ENCODE measurements at regions not wholly inside any gene's neighbourhood (a gene's known extent, or its start where the extent isn't known, plus 50 kb on each side); places are given as distances from the start of the nearest gene placed in this dataset.

GRCh38 chrX:926070-926469, 286.4 kb downstream of the CRLF2 start:
- TF ChIP-seq CTCF (IDR thresholded peaks at IDR 0.05; ENCODE audit: unreplicated experiment) = no peak
- Mint-ChIP-seq H3K36me3 (ENCODE audit: insufficient read depth, unreplicated experiment) (no peaks in the 10 kb centered on the region), H3K27me3 (ENCODE audit: unreplicated experiment) (no peaks in the 10 kb centered on the region), H3K27ac (ENCODE audit: unreplicated experiment) (no peak overlapping the region), H3K9me3 (ENCODE audit: low read depth, unreplicated experiment) (no peaks in the 10 kb centered on the region), H3K4me1 (ENCODE audit: low read depth, unreplicated experiment) (no peaks in the 10 kb centered on the region), H3K4me3 (ENCODE audit: low read depth, unreplicated experiment) (no peak overlapping the region)
- no TSS peak for BruUV-seq (replicated peaks)
- intact Hi-C loops (cut with micrococcal nuclease; ENCODE audit: unreplicated experiment) = no loop called here
- no peak for DNase-seq
- CTCF ChIA-PET = no interaction called here

GRCh38 chrX:925652-926061, 286.8 kb downstream of the CRLF2 start:
- no peaks in the 10 kb centered on the region for H3K4me1 Mint-ChIP-seq (ENCODE audit: low read depth, unreplicated experiment)
- no peak overlapping the region for H3K4me3 Mint-ChIP-seq (ENCODE audit: low read depth, unreplicated experiment)
- H3K27me3 Mint-ChIP-seq (ENCODE audit: unreplicated experiment) = no peaks in the 10 kb centered on the region
- intact Hi-C loops (cut with micrococcal nuclease; ENCODE audit: unreplicated experiment) = no loop called here
- no peak overlapping the region for H3K27ac Mint-ChIP-seq (ENCODE audit: unreplicated experiment)
- TF ChIP-seq CTCF (IDR thresholded peaks at IDR 0.05; ENCODE audit: unreplicated experiment) = no peak
- CTCF ChIA-PET = no interaction called here
- no peaks in the 10 kb centered on the region for H3K9me3 Mint-ChIP-seq (ENCODE audit: low read depth, unreplicated experiment)
- no TSS peak for BruUV-seq (replicated peaks)
- no peak for DNase-seq
- H3K36me3 Mint-ChIP-seq (ENCODE audit: insufficient read depth, unreplicated experiment) = no peaks in the 10 kb centered on the region

GRCh38 chrX:925094-925493, 287.4 kb downstream of the CRLF2 start:
- CTCF ChIA-PET = no interaction called here
- no peak overlapping the region for H3K27ac Mint-ChIP-seq (ENCODE audit: unreplicated experiment)
- no peaks in the 10 kb centered on the region for H3K4me1 Mint-ChIP-seq (ENCODE audit: low read depth, unreplicated experiment)
- no peaks in the 10 kb centered on the region for H3K36me3 Mint-ChIP-seq (ENCODE audit: insufficient read depth, unreplicated experiment)
- no peak for DNase-seq
- intact Hi-C loops (cut with micrococcal nuclease; ENCODE audit: unreplicated experiment) = no loop called here
- no TSS peak for BruUV-seq (replicated peaks)
- H3K27me3 Mint-ChIP-seq (ENCODE audit: unreplicated experiment) = no peaks in the 10 kb centered on the region
- H3K9me3 Mint-ChIP-seq (ENCODE audit: low read depth, unreplicated experiment) = no peaks in the 10 kb centered on the region
- no peak overlapping the region for H3K4me3 Mint-ChIP-seq (ENCODE audit: low read depth, unreplicated experiment)
- TF ChIP-seq CTCF (IDR thresholded peaks at IDR 0.05; ENCODE audit: unreplicated experiment) = no peak

GRCh38 chrX:924017-924416, 288.4 kb downstream of the CRLF2 start:
- no peak for TF ChIP-seq CTCF (IDR thresholded peaks at IDR 0.05; ENCODE audit: unreplicated experiment)
- CTCF ChIA-PET = no interaction called here
- Mint-ChIP-seq H3K27ac (ENCODE audit: unreplicated experiment) (no peak overlapping the region), H3K27me3 (ENCODE audit: unreplicated experiment) (no peaks in the 10 kb centered on the region), H3K9me3 (ENCODE audit: low read depth, unreplicated experiment) (no peaks in the 10 kb centered on the region), H3K36me3 (ENCODE audit: insufficient read depth, unreplicated experiment) (no peaks in the 10 kb centered on the region), H3K4me3 (ENCODE audit: low read depth, unreplicated experiment) (no peak overlapping the region), H3K4me1 (ENCODE audit: low read depth, unreplicated experiment) (no peaks in the 10 kb centered on the region)
- BruUV-seq (replicated peaks) = no TSS peak
- DNase-seq = no peak
- intact Hi-C loops (cut with micrococcal nuclease; ENCODE audit: unreplicated experiment) = no loop called here
